Endothelial cell of umbilical vein (primary cell): ENCODE measurements at regions not wholly inside any gene's neighbourhood (a gene's known extent, or its start where the extent isn't known, plus 50 kb on each side); places are given as distances from the start of the nearest gene placed in this dataset.

Source experiments
- BruUV-seq: library from RNA; stranded (reverse); fragments of 400-500 nt; replicated peaks from 2 replicates; lab custom pipeline; 2021; lab: Mats Ljungman, UMichigan
- CTCF ChIA-PET: fragments of 300-600, 350-600 bp; sonication (Branson Sonifier 250); formaldehyde crosslinking; loops from one replicate; lab custom pipeline; 2021; ENCODE audit warnings: antibody characterized with exemption, inconsistent platforms; lab: Charles Lee
- POLR2A ChIA-PET: fragments of 300-600, 350-600 bp; sonication (Branson Sonifier 250); formaldehyde crosslinking; loops from one replicate; lab custom pipeline; 2021; ENCODE audit warnings: antibody characterized with exemption, inconsistent platforms; lab: Charles Lee
- DNase-seq: peaks from one replicate; pipeline ENCODE4 v3.0.0-alpha.2; 2011; ENCODE audit warnings: low read depth, low spot score
- FAIRE-seq: peaks from 2 replicates; lab custom pipeline; 2011; peaks lifted over from hg19 to GRCh38; lab: Jason Lieb, UNC
- H2AFZ ChIP-seq: 2 replicates; pipeline ENCODE4 v1.6.0; 2012; ENCODE audit warnings: low read depth, low read length, control low read depth, inconsistent platforms
- H3K27ac ChIP-seq: 2 replicates; pipeline ENCODE4 v1.5.1; 2011; ENCODE audit warnings: low read depth, mild to moderate bottlenecking, control low read depth, low read length, moderate library complexity; ENCODE audit not compliant: insufficient read depth
- H3K27me3 ChIP-seq, 2 experiments: 2 replicates each; pipeline versions ENCODE4 v1.6.0 to v1.6.1; 2011; ENCODE audit warnings: low read length in 2 of 2, mixed read lengths in 1 of 2; ENCODE audit not compliant: control insufficient read depth in 2 of 2, insufficient read depth in 2 of 2
- H3K36me3 ChIP-seq, 2 experiments: 2 replicates in 1 of 2; 3 replicates in 1 of 2; pipeline ENCODE4 v1.5.1; 2011; ENCODE audit warnings: low read length in 2 of 2, mild to moderate bottlenecking in 1 of 2, moderate library complexity in 1 of 2; ENCODE audit not compliant: control insufficient read depth in 2 of 2, insufficient read depth in 2 of 2; ENCODE audit errors: extremely low read depth in 1 of 2
- H3K4me1 ChIP-seq: 3 replicates; pipeline ENCODE4 v1.5.1; 2011; ENCODE audit warnings: mild to moderate bottlenecking, low read length; ENCODE audit not compliant: control insufficient read depth, insufficient read depth; ENCODE audit errors: extremely low read depth
- H3K4me2 ChIP-seq: 2 replicates; pipeline ENCODE4 v1.6.1; 2011; ENCODE audit warnings: low read length, control low read depth, mixed read lengths; ENCODE audit not compliant: insufficient read depth
- H3K4me3 ChIP-seq, 3 experiments: fragments of 200-600 bp in 1 of 3; sonication (generic), shearing (Covaris generic) in 1 of 3; replicated peaks in 1 of 3; 2 replicates each; pipeline ENCODE4 v1.5.1; 2011 to 2016; ENCODE audit warnings: control low read depth in 3 of 3, low read length in 3 of 3, mild to moderate bottlenecking in 2 of 3, inconsistent platforms in 1 of 3, low read depth in 1 of 3, moderate library complexity in 1 of 3; ENCODE audit not compliant: insufficient read depth in 1 of 3
- H3K79me2 ChIP-seq: 2 replicates; pipeline ENCODE4 v1.6.0; 2012; ENCODE audit warnings: low read length, inconsistent platforms; ENCODE audit not compliant: control insufficient read depth, insufficient read depth
- H3K9ac ChIP-seq: replicated peaks from 2 replicates; pipeline ENCODE3; 2011; ENCODE audit warnings: low read length, control low read depth; ENCODE audit not compliant: insufficient read depth; ENCODE audit errors: extremely low read depth
- H3K9me1 ChIP-seq: replicated peaks from 3 replicates; pipeline ENCODE4 v1.6.0; 2011; ENCODE audit warnings: mild to moderate bottlenecking, low read length; ENCODE audit not compliant: control insufficient read depth, insufficient read depth; ENCODE audit errors: extremely low read depth
- H3K9me3 ChIP-seq: replicated peaks from 2 replicates; pipeline ENCODE4 v1.5.1; 2012; ENCODE audit warnings: low read length, inconsistent platforms; ENCODE audit not compliant: control insufficient read depth, insufficient read depth
- H4K20me1 ChIP-seq: replicated peaks from 2 replicates; pipeline ENCODE3; 2011; ENCODE audit warnings: mild to moderate bottlenecking, low read length; ENCODE audit not compliant: control insufficient read depth, insufficient read depth; ENCODE audit errors: extremely low read depth
- EZH2 ChIP-seq: IDR thresholded peaks from 2 replicates; pipeline ENCODE4 v1.6.1; 2012; ENCODE audit warnings: borderline replicate concordance, low read depth, mild to moderate bottlenecking, moderate library complexity, low read length, inconsistent platforms; ENCODE audit not compliant: severe bottlenecking
- FOS ChIP-seq: IDR thresholded peaks from 2 replicates; pipeline ENCODE4 v1.6.1; 2011; ENCODE audit warnings: mild to moderate bottlenecking, low read length, moderate library complexity, borderline replicate concordance; ENCODE audit not compliant: insufficient read depth
- GATA2 ChIP-seq: IDR thresholded peaks from 2 replicates; pipeline ENCODE4 v1.7.0; 2011; ENCODE audit warnings: low read depth, mild to moderate bottlenecking, moderate library complexity, mixed read lengths, low read length; ENCODE audit not compliant: insufficient read length, insufficient read depth
- JUN ChIP-seq: IDR thresholded peaks from 2 replicates; pipeline ENCODE4 v1.6.1; 2011; ENCODE audit warnings: borderline replicate concordance, low read depth; ENCODE audit not compliant: insufficient read length, insufficient read depth
- MYC ChIP-seq: IDR thresholded peaks from one replicate; pipeline ENCODE4 v1.6.1; 2011; ENCODE audit warnings: mild to moderate bottlenecking, low read depth, low read length
- POLR2A ChIP-seq: IDR thresholded peaks from 2 replicates; pipeline ENCODE4 v1.6.1; 2012; ENCODE audit warnings: low read depth, mild to moderate bottlenecking, control low read depth, low read length
- POLR2AphosphoS5 ChIP-seq: IDR thresholded peaks from 2 replicates; pipeline ENCODE4 v1.6.1; 2012; ENCODE audit warnings: low read depth, mild to moderate bottlenecking, control low read depth, low read length, moderate library complexity; ENCODE audit not compliant: insufficient read depth
- dilution Hi-C: fragments of 300-500 bp; cut with MboI; formaldehyde crosslinking; loops from one replicate; pipeline ENCODE4 v1.15.0; 2019; ENCODE audit warnings: low sequenced_read_pairs; ENCODE audit not compliant: extremely low pct_ligation_motif_present
- intact Hi-C: fragments of 100-400 bp; cut with micrococcal nuclease; formaldehyde crosslinking; loops from one replicate; pipeline ENCODE4 v1.10.0; 2022
- TF ChIP-seq, protein P1 (sequence below): IDR thresholded peaks from 2 replicates; pipeline ENCODE4 v1.6.1; 2011; ENCODE audit not compliant: insufficient read depth, insufficient read length
- TF ChIP-seq, protein P2 (sequence below), 2 donors: IDR thresholded peaks; 1 replicate in 1 of 2; 2 replicates in 1 of 2; pipeline ENCODE4 v1.5.1; 2011; ENCODE audit warnings: low read length in 2 of 2, mild to moderate bottlenecking in 2 of 2, moderate library complexity in 2 of 2, control low read depth in 1 of 2, inconsistent platforms in 1 of 2, low read depth in 1 of 2; ENCODE audit not compliant: insufficient read depth in 1 of 2; ENCODE audit errors: extremely low read depth in 1 of 2

DNA sequence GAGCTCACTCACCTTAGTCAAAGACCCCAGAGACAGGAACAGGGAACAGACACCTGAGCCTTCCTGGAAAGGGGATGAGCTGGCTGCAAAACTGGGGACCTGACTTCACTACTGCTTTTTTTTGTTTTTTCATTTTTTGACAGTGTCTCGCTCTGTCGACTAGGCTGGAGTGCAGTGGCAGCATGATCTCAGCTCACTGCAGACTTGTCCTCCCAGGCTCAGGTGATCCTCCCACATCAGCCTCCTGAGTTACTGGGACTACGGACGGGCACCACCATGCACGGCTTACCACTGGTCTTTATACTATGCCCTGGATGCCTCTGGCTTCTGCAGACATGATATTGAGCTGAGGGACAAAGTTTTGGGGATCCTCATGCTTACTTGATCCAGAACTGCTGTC, 184.1 kb downstream of the INSIG2 start:
- H3K9me3 ChIP-seq: no peaks in the 10 kb centered on the region
- CTCF ChIA-PET: interaction anchor here (0.9 kb wide), 1 partner anchor 226 kb away, joined by 4 read pairs; no protein-coding TSS in a partner anchor
- H2AFZ ChIP-seq: no peak overlapping the region
- H3K4me3 ChIP-seq: no peak overlapping the region
- no peak overlapping the region for H3K4me2 ChIP-seq
- dilution Hi-C loops (no loop called here), intact Hi-C loops (no loop called here)
- no peak for FAIRE-seq
- DNase-seq: no peak
- H3K27me3 ChIP-seq: no peaks in the 10 kb centered on the region
- H3K36me3 ChIP-seq: no peaks in the 10 kb centered on the region
- no peak overlapping the region for H3K9ac ChIP-seq
- no peaks in the 10 kb centered on the region for H3K79me2 ChIP-seq
- H3K27ac ChIP-seq: no peak overlapping the region
- POLR2A ChIA-PET: no interaction called here
- no peaks in the 10 kb centered on the region for H4K20me1 ChIP-seq
- TF ChIP-seq, protein P1, sequence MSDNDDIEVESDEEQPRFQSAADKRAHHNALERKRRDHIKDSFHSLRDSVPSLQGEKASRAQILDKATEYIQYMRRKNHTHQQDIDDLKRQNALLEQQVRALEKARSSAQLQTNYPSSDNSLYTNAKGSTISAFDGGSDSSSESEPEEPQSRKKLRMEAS: no peak
- TF ChIP-seq, protein P2, sequence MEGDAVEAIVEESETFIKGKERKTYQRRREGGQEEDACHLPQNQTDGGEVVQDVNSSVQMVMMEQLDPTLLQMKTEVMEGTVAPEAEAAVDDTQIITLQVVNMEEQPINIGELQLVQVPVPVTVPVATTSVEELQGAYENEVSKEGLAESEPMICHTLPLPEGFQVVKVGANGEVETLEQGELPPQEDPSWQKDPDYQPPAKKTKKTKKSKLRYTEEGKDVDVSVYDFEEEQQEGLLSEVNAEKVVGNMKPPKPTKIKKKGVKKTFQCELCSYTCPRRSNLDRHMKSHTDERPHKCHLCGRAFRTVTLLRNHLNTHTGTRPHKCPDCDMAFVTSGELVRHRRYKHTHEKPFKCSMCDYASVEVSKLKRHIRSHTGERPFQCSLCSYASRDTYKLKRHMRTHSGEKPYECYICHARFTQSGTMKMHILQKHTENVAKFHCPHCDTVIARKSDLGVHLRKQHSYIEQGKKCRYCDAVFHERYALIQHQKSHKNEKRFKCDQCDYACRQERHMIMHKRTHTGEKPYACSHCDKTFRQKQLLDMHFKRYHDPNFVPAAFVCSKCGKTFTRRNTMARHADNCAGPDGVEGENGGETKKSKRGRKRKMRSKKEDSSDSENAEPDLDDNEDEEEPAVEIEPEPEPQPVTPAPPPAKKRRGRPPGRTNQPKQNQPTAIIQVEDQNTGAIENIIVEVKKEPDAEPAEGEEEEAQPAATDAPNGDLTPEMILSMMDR (IDR thresholded peaks at IDR 0.05; ENCODE audit: extremely low read depth in 1 of 2, insufficient read depth in 1 of 2, low read depth in 1 of 2, low read length in 2 of 2): no peak
- TF ChIP-seq GATA2 (no peak), FOS (no peak), MYC (no peak), POLR2A (no peak), POLR2AphosphoS5 (no peak), JUN (no peak), EZH2 (no peak)
- no TSS peak for BruUV-seq
- H3K4me1 ChIP-seq: no peaks in the 10 kb centered on the region
- no peaks in the 10 kb centered on the region for H3K9me1 ChIP-seq
